ENCODE measurements at regions not wholly inside any gene's neighbourhood (a gene's known extent, or its start where the extent isn't known, plus 50 kb on each side); places are given as distances from the start of the nearest gene placed in this dataset.
A peak's percentile ranks its signal among the peaks of the same experiment; 100 is the strongest.

- H3K9me2 ChIP-seq (ENCODE audit: insufficient read depth, low read length), result no peaks in the 10 kb centered on the region
- TF ChIP-seq TAF1 (IDR thresholded peaks at IDR 0.05; ENCODE audit: low read depth) (no peak), POLR2AphosphoS5 (IDR thresholded peaks at IDR 0.05) (no peak), RAD21 (conservative IDR thresholded peaks at IDR 0.05) (no peak), REST (IDR thresholded peaks at IDR 0.05; ENCODE audit: borderline replicate concordance) (no peak), MXI1 (conservative IDR thresholded peaks at IDR 0.05; ENCODE audit: poor library complexity, severe bottlenecking) (no peak), EZH2 (IDR thresholded peaks at IDR 0.05; ENCODE audit: borderline replicate concordance, insufficient read depth, low read length, poor library complexity, severe bottlenecking) (no peak), CTCF (IDR thresholded peaks at IDR 0.05; ENCODE audit: poor library complexity, severe bottlenecking) (no peak), SMC3 (conservative IDR thresholded peaks at IDR 0.05; ENCODE audit: poor library complexity) (no peak), EP300 (conservative IDR thresholded peaks at IDR 0.05; ENCODE audit: poor library complexity, severe bottlenecking) (no peak)
- H3K4me2 ChIP-seq (ENCODE audit: low read length), result no peak overlapping the region
- H3K79me2 ChIP-seq (replicated peaks; ENCODE audit: insufficient read depth, low read length), result no peaks in the 10 kb centered on the region
- no peak overlapping the region for H2AFZ ChIP-seq (ENCODE audit: low read depth, low read length)
- H3K9ac ChIP-seq (ENCODE audit: low read length), result no peak overlapping the region
- no peaks in the 10 kb centered on the region for H3K27me3 ChIP-seq (ENCODE audit: insufficient read depth, low read depth, low read length)
- no peaks in the 10 kb centered on the region for H3K36me3 ChIP-seq (ENCODE audit: insufficient read depth, low read length)
- H3K4me3 ChIP-seq (ENCODE audit: low read length), result no peak overlapping the region
- H3F3A ChIP-seq (ENCODE audit: insufficient read depth, low read length, poor library complexity, severe bottlenecking), result no peaks in the 10 kb centered on the region
- H3K27ac ChIP-seq (ENCODE audit: low read length), result no peak overlapping the region
- no peaks in the 10 kb centered on the region for H4K20me1 ChIP-seq (ENCODE audit: insufficient read depth)
- H3K9me3 ChIP-seq (ENCODE audit: low read length), result no peaks in the 10 kb centered on the region
Observed at GRCh38 chr5:122581629-122582028, 193.3 kb upstream of the SNX2 start.

GRCh38 chr5:122584411-122585300 lies 190.2 kb upstream of the SNX2 start:
- Histone ChIP-seq H3K27me3 (ENCODE audit: insufficient read depth, low read depth, low read length) (no peaks in the 10 kb centered on the region), H3F3A (ENCODE audit: insufficient read depth, low read length, poor library complexity, severe bottlenecking) (no peaks in the 10 kb centered on the region), H3K9ac (ENCODE audit: low read length) (no peak overlapping the region), H3K4me2 (ENCODE audit: low read length) (no peak overlapping the region), H2AFZ (ENCODE audit: low read depth, low read length) (no peak overlapping the region), H3K79me2 (replicated peaks; ENCODE audit: insufficient read depth, low read length) (no peaks in the 10 kb centered on the region), H4K20me1 (ENCODE audit: insufficient read depth) (no peaks in the 10 kb centered on the region), H3K9me2 (ENCODE audit: insufficient read depth, low read length) (no peaks in the 10 kb centered on the region), H3K9me3 (ENCODE audit: low read length) (no peaks in the 10 kb centered on the region), H3K4me3 (ENCODE audit: low read length) (peak overlapping the region; percentile 9), H3K36me3 (ENCODE audit: insufficient read depth, low read length) (no peaks in the 10 kb centered on the region), H3K27ac (ENCODE audit: low read length) (no peak overlapping the region)
- TF ChIP-seq REST (IDR thresholded peaks at IDR 0.05; ENCODE audit: borderline replicate concordance) (peak; percentile 31), RAD21 (conservative IDR thresholded peaks at IDR 0.05) (no peak), POLR2AphosphoS5 (IDR thresholded peaks at IDR 0.05) (peak; percentile 95), TAF1 (IDR thresholded peaks at IDR 0.05; ENCODE audit: low read depth) (no peak), SMC3 (conservative IDR thresholded peaks at IDR 0.05; ENCODE audit: poor library complexity) (no peak), EP300 (conservative IDR thresholded peaks at IDR 0.05; ENCODE audit: poor library complexity, severe bottlenecking) (peak; percentile 66)

Data from neural cell (in vitro differentiated cells).